ENCODE measurements at regions not wholly inside any gene's neighbourhood (a gene's known extent, or its start where the extent isn't known, plus 50 kb on each side); places are given as distances from the start of the nearest gene placed in this dataset.
"Not testable (repeated sequence)": the region's sequence is repeated elsewhere in the genome, so short reads cannot be mapped to it uniquely, and the experiment has no call there.

- DNase-seq (ENCODE audit: low read depth in 4 of 4, low spot score in 3 of 4) = no peak
Observed at GRCh38 chr1:189693140-189693539, 784.5 kb downstream of the BRINP3 start.

- DNase-seq (ENCODE audit: low read depth in 4 of 4, low spot score in 3 of 4) = no peak
Observed at GRCh38 chr1:189696297-189696696, 781.4 kb downstream of the BRINP3 start.

- no peak for DNase-seq (ENCODE audit: low read depth in 4 of 4, low spot score in 3 of 4)
Observed at GRCh38 chr1:189697113-189697512, 780.6 kb downstream of the BRINP3 start.

- DNase-seq (ENCODE audit: low read depth in 4 of 4, low spot score in 3 of 4) = no peak
Observed at GRCh38 chr1:189701606-189702005, 776.1 kb downstream of the BRINP3 start.

GRCh38 chr1:189706594-189706993, 771.1 kb downstream of the BRINP3 start:
- DNase-seq (ENCODE audit: low read depth in 4 of 4, low spot score in 3 of 4) = no peak

GRCh38 chr1:189708674-189709073, 769.0 kb downstream of the BRINP3 start:
- no peak for DNase-seq (ENCODE audit: low read depth in 4 of 4, low spot score in 3 of 4)

- DNase-seq (ENCODE audit: low read depth in 4 of 4, low spot score in 3 of 4) = not testable (repeated sequence)
Observed at GRCh38 chr1:189718147-189718795, 759.4 kb downstream of the BRINP3 start.

DNA sequence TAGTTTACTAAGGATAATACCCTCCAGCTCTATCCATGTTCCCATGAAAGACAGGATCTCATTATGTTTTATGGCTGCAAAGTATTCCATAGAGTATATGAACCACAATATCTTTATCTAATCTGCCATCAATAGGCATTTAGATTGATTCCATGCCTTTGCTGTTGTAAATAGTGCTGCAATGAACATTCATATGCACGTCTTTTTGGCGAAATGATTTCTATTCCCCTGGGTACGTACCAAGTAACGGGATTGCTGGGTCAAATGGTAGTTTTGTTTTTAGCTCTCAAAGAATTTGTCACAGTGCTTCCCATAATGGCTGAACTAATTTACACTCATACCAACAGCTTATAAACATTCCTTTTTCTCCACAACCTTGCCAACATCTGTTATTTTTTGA, 750.9 kb downstream of the BRINP3 start:
- DNase-seq (ENCODE audit: low read depth in 4 of 4, low spot score in 3 of 4) = no peak

- no peak for DNase-seq (ENCODE audit: low read depth in 4 of 4, low spot score in 3 of 4)
Observed at GRCh38 chr1:189751311-189751710, 726.4 kb downstream of the BRINP3 start.

- DNase-seq (ENCODE audit: low read depth in 4 of 4, low spot score in 3 of 4) = no peak
Observed at GRCh38 chr1:189752461-189752995, 725.1 kb downstream of the BRINP3 start.

DNA sequence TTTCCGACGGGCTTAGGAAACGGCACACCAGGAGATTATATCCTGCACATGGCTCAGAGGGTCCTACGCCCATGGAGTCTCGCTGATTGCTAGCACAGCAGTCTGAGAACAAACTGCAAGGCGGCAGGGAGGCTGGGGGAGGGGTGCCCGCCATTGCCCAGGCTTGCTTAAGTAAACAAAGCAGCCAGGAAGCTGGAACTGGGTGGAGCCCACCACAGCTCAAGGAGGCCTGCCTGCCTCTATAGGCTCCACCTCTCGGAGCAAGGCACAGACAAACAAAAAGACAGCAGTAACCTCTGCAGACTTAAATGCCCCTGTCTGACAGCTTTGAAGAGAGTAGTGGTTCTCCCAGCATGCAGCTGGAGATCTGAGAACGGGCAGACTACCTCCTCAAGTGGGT, 722.6 kb downstream of the BRINP3 start:
- DNase-seq (ENCODE audit: low read depth in 4 of 4, low spot score in 3 of 4) = not testable (repeated sequence)

DNA sequence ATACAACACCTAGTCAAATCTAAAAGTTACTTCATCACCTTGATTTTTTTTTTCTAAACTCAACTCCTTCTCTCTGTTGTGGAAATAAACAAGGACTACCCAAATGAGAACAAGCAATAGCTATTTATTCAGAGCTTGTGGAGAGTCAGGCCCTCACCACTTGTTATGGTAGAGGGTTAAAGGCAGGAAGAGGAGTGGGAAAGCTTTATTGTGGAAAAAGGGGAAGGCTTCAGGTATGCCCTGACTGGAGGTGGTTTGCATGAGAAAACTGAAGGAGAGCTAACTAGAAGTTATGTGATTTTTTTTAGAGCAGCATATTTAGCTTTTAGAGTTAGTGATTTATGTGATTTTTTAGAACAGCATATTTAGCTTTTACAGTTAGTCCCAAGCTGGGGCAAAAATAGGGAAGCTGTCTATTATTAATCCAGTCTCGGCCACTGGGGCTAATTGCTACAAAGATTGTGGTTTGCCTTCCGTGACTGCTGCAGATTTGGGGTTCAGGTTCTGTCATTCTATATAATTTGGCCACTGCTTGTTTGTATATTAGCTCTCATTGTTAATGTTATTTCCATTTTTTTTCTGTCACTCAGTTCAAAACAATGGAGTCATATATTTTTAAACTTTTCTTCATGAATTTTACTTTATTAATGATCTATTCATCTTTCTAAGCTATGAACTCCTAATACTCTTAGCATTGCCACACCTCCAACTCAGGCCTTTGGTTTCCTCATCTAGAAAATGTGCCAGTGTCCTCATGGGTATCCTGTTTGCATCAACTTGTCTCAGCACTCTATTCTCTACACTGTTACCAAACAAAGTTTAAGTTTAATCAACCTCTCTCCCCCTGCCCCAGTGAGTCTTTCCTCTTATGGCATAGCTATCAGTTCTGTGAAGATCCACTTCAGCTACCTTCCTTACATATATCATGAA, 713.0 kb downstream of the BRINP3 start:
- DNase-seq (ENCODE audit: low read depth in 4 of 4, low spot score in 3 of 4) = no peak

DNA sequence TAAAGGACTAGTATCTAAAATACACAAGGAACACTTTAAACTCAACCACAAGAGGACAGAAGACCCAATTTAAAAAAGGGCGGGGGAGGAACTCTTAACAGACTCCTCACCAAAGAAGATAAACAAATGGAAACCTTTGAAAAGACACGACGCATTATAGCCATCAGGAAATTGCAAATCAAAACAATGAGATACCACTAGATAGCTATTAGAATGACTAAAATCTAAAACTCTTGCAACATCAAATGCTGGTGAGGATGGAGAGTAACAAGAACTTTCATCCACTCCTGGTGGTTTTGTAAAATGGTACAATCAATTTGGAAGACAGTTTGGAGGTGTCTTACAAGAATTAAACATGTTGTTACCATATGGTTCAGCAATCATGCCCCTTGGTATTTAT, 708.2 kb downstream of the BRINP3 start:
- DNase-seq (ENCODE audit: low read depth in 4 of 4, low spot score in 3 of 4) = no peak

GRCh38 chr1:189774721-189775287, 702.9 kb downstream of the BRINP3 start:
- no peak for DNase-seq (ENCODE audit: low read depth in 4 of 4, low spot score in 3 of 4)

DNA sequence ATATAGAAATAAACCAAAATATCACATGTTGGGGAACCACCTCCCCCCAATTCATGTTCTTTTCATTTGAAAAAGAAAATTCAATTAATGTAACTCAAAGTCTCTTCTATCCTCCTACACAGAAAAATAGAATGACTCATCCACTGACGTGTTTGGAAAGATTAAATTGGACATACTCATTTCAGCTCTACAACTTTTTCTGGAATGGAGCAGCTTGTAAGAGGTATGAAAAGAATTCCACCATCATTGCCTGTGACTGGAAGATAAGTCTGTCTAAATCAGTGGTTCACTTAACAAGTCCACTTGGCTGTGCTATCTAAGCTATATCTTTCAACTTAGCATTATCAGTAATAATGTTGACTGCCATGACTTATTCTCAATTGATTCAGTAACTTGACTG, 702.3 kb downstream of the BRINP3 start:
- no peak for DNase-seq (ENCODE audit: low read depth in 4 of 4, low spot score in 3 of 4)

DNA sequence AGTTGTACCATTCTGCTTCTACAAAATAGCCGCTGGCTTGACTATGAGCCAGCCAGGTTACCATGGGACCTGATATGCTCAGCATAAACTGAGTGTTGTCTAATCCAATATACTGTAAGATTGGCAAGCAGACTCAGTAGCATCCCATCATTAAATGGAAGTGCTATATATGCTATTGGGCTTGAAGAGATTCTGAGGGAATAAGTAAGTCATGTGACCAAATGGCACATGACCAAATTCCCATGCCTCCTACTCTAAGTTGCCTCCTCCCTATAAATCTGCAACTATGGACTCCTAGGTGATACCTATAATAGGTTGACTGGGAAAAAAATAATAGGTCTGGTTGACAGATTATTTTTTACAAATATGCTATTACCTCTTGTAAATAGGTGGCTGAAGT, 698.6 kb downstream of the BRINP3 start:
- DNase-seq (ENCODE audit: low read depth in 4 of 4, low spot score in 3 of 4) = no peak

GRCh38 chr1:189782295-189782694, 695.4 kb downstream of the BRINP3 start:
- DNase-seq (ENCODE audit: low read depth in 4 of 4, low spot score in 3 of 4) = no peak

- DNase-seq (ENCODE audit: low read depth in 4 of 4, low spot score in 3 of 4) = no peak
Observed at GRCh38 chr1:189783456-189783855, 694.2 kb downstream of the BRINP3 start.

- DNase-seq (ENCODE audit: low read depth in 4 of 4, low spot score in 3 of 4) = no peak
Observed at GRCh38 chr1:189786761-189787160, 690.9 kb downstream of the BRINP3 start.

DNA sequence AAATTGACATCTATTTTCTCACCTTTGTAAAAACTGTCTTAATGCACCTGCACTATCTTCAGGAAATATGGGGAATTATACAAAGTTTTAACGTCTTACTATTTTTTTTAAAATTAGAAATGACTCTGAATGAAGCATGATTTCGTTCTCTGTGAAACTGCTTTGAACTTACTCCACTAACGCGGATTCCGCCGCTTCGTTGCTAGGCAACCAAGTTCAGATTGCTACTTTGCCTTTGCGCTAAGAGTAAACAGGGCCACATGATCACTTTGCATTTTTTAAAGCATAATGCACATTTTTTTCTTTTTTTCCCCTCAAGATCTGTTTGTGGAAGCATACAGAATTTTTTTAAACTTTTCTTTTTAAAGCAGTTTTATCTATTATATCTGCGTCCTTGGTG, 690.5 kb downstream of the BRINP3 start:
- DNase-seq (ENCODE audit: low read depth in 4 of 4, low spot score in 3 of 4) = peak in 3 of 4 donors; percentile 2 to 8 (median 3)

DNA sequence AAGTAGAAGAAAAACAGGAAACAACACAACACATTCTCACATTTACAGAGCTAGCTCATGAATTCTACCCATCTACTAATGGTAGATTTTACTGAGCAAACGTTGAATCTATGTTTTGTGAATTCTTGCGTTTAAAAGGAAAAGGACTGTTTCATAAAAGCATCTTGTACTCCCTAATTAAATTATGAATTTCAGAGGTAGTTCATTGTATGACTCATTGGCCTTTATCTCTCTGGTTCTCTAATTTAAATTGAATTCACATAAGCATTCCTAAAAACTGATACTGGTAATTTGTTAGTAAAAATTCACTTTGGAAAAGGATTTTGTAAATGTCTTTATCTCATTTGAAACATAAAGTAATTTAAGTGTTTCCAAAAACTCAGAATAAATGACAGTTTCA, 687.3 kb downstream of the BRINP3 start:
- no peak for DNase-seq (ENCODE audit: low read depth in 4 of 4, low spot score in 3 of 4)
